ENCODE measurements at regions not wholly inside any gene's neighbourhood (a gene's known extent, or its start where the extent isn't known, plus 50 kb on each side); places are given as distances from the start of the nearest gene placed in this dataset.
"Not testable (repeated sequence)": the region's sequence is repeated elsewhere in the genome, so short reads cannot be mapped to it uniquely, and the experiment has no call there.

GRCh38 chr21:14825514-14825974 lies 239.3 kb downstream of the NRIP1 start:
- DNase-seq = no peak

GRCh38 chr21:14824126-14824525 lies 240.7 kb downstream of the NRIP1 start:
- no peak for DNase-seq

GRCh38 chr21:14817311-14817710 lies 247.5 kb downstream of the NRIP1 start:
- no peak for DNase-seq

- DNase-seq = no peak
These were observed 249.8 kb downstream of the NRIP1 start for GRCh38 chr21:14814991-14815390.

GRCh38 chr21:14814282-14814681 lies 250.5 kb downstream of the NRIP1 start:
- DNase-seq = no peak

- DNase-seq = not testable (repeated sequence)
These were observed 258.1 kb upstream of the SAMSN1 start for GRCh38 chr21:14804170-14804569.

- DNase-seq = no peak
These were observed 251.4 kb upstream of the SAMSN1 start for GRCh38 chr21:14797543-14797942.

- DNase-seq = no peak
These were observed 241.2 kb upstream of the SAMSN1 start for GRCh38 chr21:14787312-14787711.

- no peak for DNase-seq
These were observed 239.6 kb upstream of the SAMSN1 start for GRCh38 chr21:14785679-14786078.

GRCh38 chr21:14773777-14774345 lies 227.7 kb upstream of the SAMSN1 start:
- DNase-seq = peak; percentile 74 to 78

- DNase-seq = no peak
These were observed 225.5 kb upstream of the SAMSN1 start for GRCh38 chr21:14771593-14771992.

GRCh38 chr21:14768042-14768441 lies 221.9 kb upstream of the SAMSN1 start:
- no peak for DNase-seq

- DNase-seq = no peak
These were observed 221.2 kb upstream of the SAMSN1 start for GRCh38 chr21:14767192-14767852.

- no peak for DNase-seq
These were observed 220.1 kb upstream of the SAMSN1 start for GRCh38 chr21:14766241-14766640.

- DNase-seq = no peak
These were observed 217.6 kb upstream of the SAMSN1 start for GRCh38 chr21:14763695-14764064.

GRCh38 chr21:14762734-14763694 lies 216.9 kb upstream of the SAMSN1 start:
- peak; percentile 46 to 77 for DNase-seq

- no peak for DNase-seq
These were observed 216.2 kb upstream of the SAMSN1 start for GRCh38 chr21:14762327-14762726.

- DNase-seq = no peak
These were observed 213.2 kb upstream of the SAMSN1 start for GRCh38 chr21:14759285-14759684.

GRCh38 chr21:14758849-14759248 lies 212.7 kb upstream of the SAMSN1 start:
- no peak for DNase-seq

GRCh38 chr21:14757533-14758327 lies 211.6 kb upstream of the SAMSN1 start:
- no peak for DNase-seq

- no peak for DNase-seq
These were observed 209.0 kb upstream of the SAMSN1 start for GRCh38 chr21:14755086-14755485.

GRCh38 chr21:14754682-14755081 lies 208.6 kb upstream of the SAMSN1 start:
- no peak for DNase-seq

GRCh38 chr21:14754259-14754604 lies 208.1 kb upstream of the SAMSN1 start:
- DNase-seq = no peak

All from inflammatory macrophage (primary cell).